WTC11 (cell line): ENCODE measurements at regions not wholly inside any gene's neighbourhood (a gene's known extent, or its start where the extent isn't known, plus 50 kb on each side); places are given as distances from the start of the nearest gene placed in this dataset.

ENCODE experiments used
- ATAC-seq: fragments of 200-7000 bp; cut with Tn5 transposase; 2 replicates; pipeline ENCODE4 v1.10.0; 2021; ENCODE audit warnings: mild to moderate bottlenecking, moderate library complexity
- CTCF ChIA-PET: fragments of 300-600 bp; sonication (Branson Sonifier 250); formaldehyde crosslinking; loops from one replicate; lab custom pipeline; 2021; ENCODE audit warnings: antibody characterized with exemption; lab: Charles Lee
- POLR2A ChIA-PET: fragments of 350-600 bp; sonication (Branson Sonifier 250); formaldehyde crosslinking; loops from one replicate; lab custom pipeline; 2021; ENCODE audit warnings: antibody characterized with exemption; lab: Charles Lee
- DNase-seq: peaks from one replicate; pipeline ENCODE4 v3.0.0; 2021; ENCODE audit warnings: low spot score
- H3K27ac Mint-ChIP-seq: 2 replicates; pipeline ENCODE4 v1.8.0; 2021; ENCODE audit warnings: mixed read lengths
- H3K27me3 Mint-ChIP-seq: 2 replicates; pipeline ENCODE4 v1.8.0; 2021; ENCODE audit warnings: low read depth, mild to moderate bottlenecking, moderate library complexity, mixed read lengths
- H3K36me3 Mint-ChIP-seq: 2 replicates; pipeline ENCODE4 v1.8.0; 2021; ENCODE audit warnings: mixed read lengths
- H3K4me1 Mint-ChIP-seq: 2 replicates; pipeline ENCODE4 v1.8.0; 2022; ENCODE audit warnings: mixed read lengths
- H3K4me3 Mint-ChIP-seq: 2 replicates; pipeline ENCODE4 v1.8.0; 2021; ENCODE audit warnings: mild to moderate bottlenecking, moderate library complexity, mixed read lengths
- H3K9me3 Mint-ChIP-seq: 2 replicates; pipeline ENCODE4 v1.8.0; 2021; ENCODE audit warnings: mixed read lengths
- ATF1 ChIP-seq: sonication (generic); formaldehyde crosslinking; IDR thresholded peaks from 2 replicates; pipeline ENCODE4 v1.8.1; 2023; ENCODE audit warnings: mild to moderate bottlenecking, moderate library complexity, missing genetic modification reagents
- CREM ChIP-seq: sonication (generic); formaldehyde crosslinking; IDR thresholded peaks from 2 replicates; pipeline ENCODE4 v1.8.1; 2022; ENCODE audit warnings: mild to moderate bottlenecking, missing genetic modification reagents, moderate library complexity
- ETV6 ChIP-seq: sonication (generic); formaldehyde crosslinking; IDR thresholded peaks from 2 replicates; pipeline ENCODE4 v1.8.1; 2022; ENCODE audit warnings: mild to moderate bottlenecking, missing genetic modification reagents
- NFE2L1 ChIP-seq: sonication (generic); formaldehyde crosslinking; IDR thresholded peaks from 2 replicates; pipeline ENCODE4 v1.8.1; 2023; ENCODE audit warnings: missing genetic modification reagents
- SMAD3 ChIP-seq: sonication (generic); formaldehyde crosslinking; IDR thresholded peaks from 2 replicates; pipeline ENCODE4 v1.8.0; 2022; ENCODE audit warnings: missing genetic modification reagents, mild to moderate bottlenecking, borderline replicate concordance
- SP1 ChIP-seq: sonication (generic); formaldehyde crosslinking; conservative IDR thresholded peaks from 2 replicates; pipeline ENCODE4 v1.8.1; 2022; ENCODE audit warnings: missing genetic modification reagents
- TP53 ChIP-seq: sonication (generic); formaldehyde crosslinking; IDR thresholded peaks from 2 replicates; pipeline ENCODE4 v1.8.1; 2023; ENCODE audit warnings: mild to moderate bottlenecking, missing genetic modification reagents
- ZNF219 ChIP-seq: sonication (generic); formaldehyde crosslinking; IDR thresholded peaks from 2 replicates; pipeline ENCODE4 v1.8.0; 2023; ENCODE audit warnings: missing genetic modification reagents, mild to moderate bottlenecking, borderline replicate concordance
- ZNF671 ChIP-seq: fragments of 250-450 bp; sonication (Bioruptor Pico); IDR thresholded peaks from 2 replicates; pipeline ENCODE4 v1.8.0; 2021; ENCODE audit warnings: mild to moderate bottlenecking
- TF ChIP-seq, protein P1 (sequence below): sonication (generic); formaldehyde crosslinking; IDR thresholded peaks from 2 replicates; pipeline ENCODE4 v1.8.1; 2023; ENCODE audit warnings: mild to moderate bottlenecking, missing genetic modification reagents, moderate library complexity
- TF ChIP-seq, protein P2 (sequence below): fragments of 250-450 bp; sonication (Bioruptor Pico); IDR thresholded peaks from 2 replicates; pipeline ENCODE4 v1.9.0; 2021; ENCODE audit warnings: mild to moderate bottlenecking
- TF ChIP-seq, protein P3 (sequence below): sonication (generic); formaldehyde crosslinking; IDR thresholded peaks from 2 replicates; pipeline ENCODE4 v1.8.1; 2023; ENCODE audit warnings: mild to moderate bottlenecking, missing genetic modification reagents, moderate library complexity
- TF ChIP-seq, protein P4 (sequence below): fragments of 200-600 bp; IDR thresholded peaks from 2 replicates; pipeline ENCODE4 v1.8.0; 2022; ENCODE audit warnings: antibody characterized with exemption
- TF ChIP-seq, protein P5 (sequence below): sonication (generic); formaldehyde crosslinking; conservative IDR thresholded peaks from 2 replicates; pipeline ENCODE4 v1.8.1; 2022; ENCODE audit warnings: mild to moderate bottlenecking, missing genetic modification reagents
- TF ChIP-seq, protein P6 (sequence below): sonication (generic); formaldehyde crosslinking; IDR thresholded peaks from 2 replicates; pipeline ENCODE4 v1.8.1; 2022; ENCODE audit warnings: low read depth, missing genetic modification reagents, borderline replicate concordance
- TF ChIP-seq, protein P7 (sequence below): sonication (generic); formaldehyde crosslinking; conservative IDR thresholded peaks from 2 replicates; pipeline ENCODE4 v1.8.1; 2023; ENCODE audit warnings: mild to moderate bottlenecking, low read depth, missing genetic modification reagents, moderate library complexity
- TF ChIP-seq, protein P8 (sequence below): sonication (generic); formaldehyde crosslinking; IDR thresholded peaks from 2 replicates; pipeline ENCODE4 v1.8.0; 2022; ENCODE audit warnings: mild to moderate bottlenecking, missing genetic modification reagents

DNA sequence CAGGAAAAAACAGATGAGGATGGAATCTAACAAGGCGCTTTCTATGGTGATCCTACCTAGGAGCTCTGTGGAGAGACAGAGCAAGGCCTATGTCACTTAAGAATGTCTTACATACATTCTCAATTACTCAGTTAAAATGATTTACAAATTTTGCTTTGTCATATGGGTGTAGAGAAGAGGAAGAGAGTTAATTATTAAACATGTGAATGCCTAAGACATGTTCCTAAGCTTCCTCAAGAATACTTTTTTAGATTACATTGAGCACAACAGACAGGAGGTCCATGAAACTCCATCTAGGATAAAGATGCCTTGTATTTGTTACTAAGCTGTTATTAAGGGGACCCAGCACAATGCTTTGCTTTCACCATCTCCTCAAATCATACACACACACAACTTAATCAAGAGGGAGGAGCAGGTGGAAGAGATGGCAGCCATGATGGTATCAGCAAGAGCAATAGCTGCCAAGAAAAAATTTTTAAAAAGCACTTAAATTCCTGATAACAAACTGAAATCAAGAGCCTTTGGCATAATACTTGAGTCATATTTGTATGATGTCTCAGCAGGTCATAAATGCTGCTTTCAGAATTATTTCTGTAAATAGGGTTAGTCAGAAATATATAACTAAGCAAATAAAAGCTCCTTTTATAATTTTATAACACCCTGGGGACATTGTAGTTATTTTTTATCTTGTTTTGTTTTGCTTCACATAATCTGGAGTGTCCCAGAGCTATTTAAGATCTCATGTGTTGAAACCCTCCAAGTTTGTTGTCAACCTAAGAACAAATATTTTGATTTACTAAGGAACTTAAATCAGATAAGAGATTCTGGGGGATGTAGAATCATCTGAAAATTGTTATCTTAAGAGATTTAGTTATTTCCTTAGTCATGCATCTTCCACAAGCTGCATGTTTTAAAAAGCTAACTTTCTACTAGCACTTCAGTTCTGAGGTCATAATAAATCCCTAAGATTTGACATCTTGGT, 70.0 kb upstream of the CD2AP start:
- ATAC-seq (no peak), DNase-seq (no peak)
- ChIA-PET CTCF (interaction anchor here (1.0 kb wide), 1 partner anchor 19 kb away, joined by 3 read pairs; no protein-coding TSS in a partner anchor), POLR2A (no interaction called here)
- H3K4me1 Mint-ChIP-seq: peaks cover 13% of the 10 kb centered on the region
- H3K27me3 Mint-ChIP-seq: no peaks in the 10 kb centered on the region
- no peak for TF ChIP-seq ZNF219 (CRISPR knock-in tag)
- TF ChIP-seq ZNF671 (CRISPR knock-in tag): no peak
- TF ChIP-seq TP53: no peak
- no peak for TF ChIP-seq ATF1 (CRISPR knock-in tag)
- TF ChIP-seq SMAD3: no peak
- TF ChIP-seq, protein P1, sequence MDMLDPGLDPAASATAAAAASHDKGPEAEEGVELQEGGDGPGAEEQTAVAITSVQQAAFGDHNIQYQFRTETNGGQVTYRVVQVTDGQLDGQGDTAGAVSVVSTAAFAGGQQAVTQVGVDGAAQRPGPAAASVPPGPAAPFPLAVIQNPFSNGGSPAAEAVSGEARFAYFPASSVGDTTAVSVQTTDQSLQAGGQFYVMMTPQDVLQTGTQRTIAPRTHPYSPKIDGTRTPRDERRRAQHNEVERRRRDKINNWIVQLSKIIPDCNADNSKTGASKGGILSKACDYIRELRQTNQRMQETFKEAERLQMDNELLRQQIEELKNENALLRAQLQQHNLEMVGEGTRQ (CRISPR knock-in tag): no peak
- TF ChIP-seq, protein P2, sequence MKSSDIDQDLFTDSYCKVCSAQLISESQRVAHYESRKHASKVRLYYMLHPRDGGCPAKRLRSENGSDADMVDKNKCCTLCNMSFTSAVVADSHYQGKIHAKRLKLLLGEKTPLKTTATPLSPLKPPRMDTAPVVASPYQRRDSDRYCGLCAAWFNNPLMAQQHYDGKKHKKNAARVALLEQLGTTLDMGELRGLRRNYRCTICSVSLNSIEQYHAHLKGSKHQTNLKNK (CRISPR knock-in tag): no peak
- TF ChIP-seq, protein P3, sequence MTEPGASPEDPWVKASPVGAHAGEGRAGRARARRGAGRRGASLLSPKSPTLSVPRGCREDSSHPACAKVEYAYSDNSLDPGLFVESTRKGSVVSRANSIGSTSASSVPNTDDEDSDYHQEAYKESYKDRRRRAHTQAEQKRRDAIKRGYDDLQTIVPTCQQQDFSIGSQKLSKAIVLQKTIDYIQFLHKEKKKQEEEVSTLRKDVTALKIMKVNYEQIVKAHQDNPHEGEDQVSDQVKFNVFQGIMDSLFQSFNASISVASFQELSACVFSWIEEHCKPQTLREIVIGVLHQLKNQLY (CRISPR knock-in tag): no peak
- no peak for TF ChIP-seq SP1 (CRISPR knock-in tag)
- H3K9me3 Mint-ChIP-seq: no peaks in the 10 kb centered on the region
- no peak overlapping the region for H3K4me3 Mint-ChIP-seq
- no peak overlapping the region for H3K27ac Mint-ChIP-seq
- H3K36me3 Mint-ChIP-seq: no peaks in the 10 kb centered on the region

DNA sequence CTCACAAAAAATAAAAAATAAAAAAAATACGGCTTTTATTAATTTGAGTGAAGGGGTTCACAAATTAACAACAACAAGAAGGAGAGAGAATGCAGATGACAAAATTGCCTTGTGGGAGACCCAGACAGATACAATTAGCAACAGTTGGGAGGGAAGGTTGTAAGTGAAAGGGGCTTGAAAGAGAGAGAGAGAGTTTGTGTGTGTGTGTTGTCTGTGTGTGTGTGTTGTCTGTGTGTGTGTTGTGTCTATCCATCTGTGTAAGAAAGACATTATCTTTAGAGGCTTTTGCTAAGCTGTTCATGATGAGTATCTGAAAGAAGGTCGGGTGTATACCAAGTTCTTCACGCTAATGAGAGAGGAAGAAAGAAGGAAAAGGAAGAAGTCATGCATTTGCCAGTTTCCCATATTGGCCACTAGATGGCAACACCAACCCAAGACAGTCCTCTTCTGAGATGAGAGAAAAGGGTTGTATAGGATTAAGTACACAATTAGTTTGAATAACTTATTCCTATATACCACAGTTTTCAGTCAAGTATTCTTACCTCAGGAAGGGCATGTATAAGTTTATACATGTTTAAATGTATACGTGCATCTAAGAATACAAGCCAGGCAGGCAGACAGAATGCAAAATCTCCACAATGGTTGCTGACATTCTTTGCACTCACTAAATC, 63.7 kb upstream of the CD2AP start:
- DNase-seq (no peak), ATAC-seq (peak; percentile 88)
- CTCF ChIA-PET: interaction anchor here (1.0 to 2.5 kb wide), 5 partner anchors 14 to 320 kb away, joined by 3 to 9 read pairs (median 3); partner anchors contain the start of gene CD2AP
- POLR2A ChIA-PET: interaction anchor here (1.2 kb wide), 1 partner anchor 63 kb away, joined by 4 read pairs; the partner anchor contains the start of gene CD2AP
- Mint-ChIP-seq H3K4me1 (peaks cover 17% of the 10 kb centered on the region), H3K4me3 (no peak overlapping the region), H3K27me3 (no peaks in the 10 kb centered on the region), H3K9me3 (peaks cover 18% of the 10 kb centered on the region), H3K36me3 (no peaks in the 10 kb centered on the region), H3K27ac (peak overlapping the region; percentile 45; the same call in 1 of the 2 replicates)
- TF ChIP-seq, protein P4, sequence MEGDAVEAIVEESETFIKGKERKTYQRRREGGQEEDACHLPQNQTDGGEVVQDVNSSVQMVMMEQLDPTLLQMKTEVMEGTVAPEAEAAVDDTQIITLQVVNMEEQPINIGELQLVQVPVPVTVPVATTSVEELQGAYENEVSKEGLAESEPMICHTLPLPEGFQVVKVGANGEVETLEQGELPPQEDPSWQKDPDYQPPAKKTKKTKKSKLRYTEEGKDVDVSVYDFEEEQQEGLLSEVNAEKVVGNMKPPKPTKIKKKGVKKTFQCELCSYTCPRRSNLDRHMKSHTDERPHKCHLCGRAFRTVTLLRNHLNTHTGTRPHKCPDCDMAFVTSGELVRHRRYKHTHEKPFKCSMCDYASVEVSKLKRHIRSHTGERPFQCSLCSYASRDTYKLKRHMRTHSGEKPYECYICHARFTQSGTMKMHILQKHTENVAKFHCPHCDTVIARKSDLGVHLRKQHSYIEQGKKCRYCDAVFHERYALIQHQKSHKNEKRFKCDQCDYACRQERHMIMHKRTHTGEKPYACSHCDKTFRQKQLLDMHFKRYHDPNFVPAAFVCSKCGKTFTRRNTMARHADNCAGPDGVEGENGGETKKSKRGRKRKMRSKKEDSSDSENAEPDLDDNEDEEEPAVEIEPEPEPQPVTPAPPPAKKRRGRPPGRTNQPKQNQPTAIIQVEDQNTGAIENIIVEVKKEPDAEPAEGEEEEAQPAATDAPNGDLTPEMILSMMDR: peak; percentile 74
- TF ChIP-seq, protein P5, sequence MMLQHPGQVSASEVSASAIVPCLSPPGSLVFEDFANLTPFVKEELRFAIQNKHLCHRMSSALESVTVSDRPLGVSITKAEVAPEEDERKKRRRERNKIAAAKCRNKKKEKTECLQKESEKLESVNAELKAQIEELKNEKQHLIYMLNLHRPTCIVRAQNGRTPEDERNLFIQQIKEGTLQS: no peak

DNA sequence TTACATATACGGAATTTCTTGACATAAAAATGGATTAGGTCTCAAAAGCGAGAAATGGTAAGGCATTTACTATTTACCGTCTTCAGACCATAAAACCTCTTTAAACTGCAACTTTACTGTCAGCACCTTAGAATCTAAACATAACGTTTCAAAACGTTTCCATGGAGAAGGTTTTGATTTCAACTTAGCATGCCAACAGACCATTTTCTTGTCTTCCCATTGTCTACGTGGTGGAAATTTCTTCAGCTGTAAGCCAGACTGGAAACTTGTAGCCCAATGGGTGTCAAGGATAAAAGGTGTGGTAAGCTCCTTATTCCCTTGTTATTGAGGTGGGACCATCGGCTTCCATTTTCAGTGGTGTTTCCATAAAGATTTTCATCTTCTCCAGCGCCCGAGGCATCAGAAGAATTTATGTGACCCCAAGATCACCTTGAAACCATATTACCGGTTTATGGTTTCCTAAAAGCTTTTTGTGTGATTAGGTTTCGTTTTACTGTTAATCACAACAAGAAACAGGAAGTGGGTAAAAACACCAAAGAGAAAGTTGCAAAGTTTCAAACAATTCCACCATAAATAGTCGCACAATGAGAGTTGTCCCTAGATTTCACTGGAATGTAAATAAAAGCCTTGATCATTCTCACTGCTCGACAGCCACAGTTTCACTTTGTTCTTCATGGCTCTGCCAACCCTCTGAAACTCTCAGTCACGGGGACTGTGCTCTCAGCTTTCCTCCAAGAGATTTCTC, 63.0 kb upstream of the CD2AP start:
- peaks cover 20% of the 10 kb centered on the region for H3K4me1 Mint-ChIP-seq
- H3K4me3 Mint-ChIP-seq: no peak overlapping the region
- ChIA-PET CTCF (interaction anchor here (1.0 to 2.5 kb wide), 4 partner anchors 10 to 319 kb away, joined by 3 to 9 read pairs (median 4); partner anchors contain the start of gene CD2AP), POLR2A (no interaction called here)
- no peaks in the 10 kb centered on the region for H3K27me3 Mint-ChIP-seq
- DNase-seq: no peak
- ATAC-seq: peak; percentile 18; the same call in 1 of the 2 replicates
- no peaks in the 10 kb centered on the region for H3K36me3 Mint-ChIP-seq
- H3K27ac Mint-ChIP-seq: peak overlapping the region; percentile 53
- H3K9me3 Mint-ChIP-seq: peaks cover 18% of the 10 kb centered on the region
- no peak for TF ChIP-seq NFE2L1 (CRISPR knock-in tag)
- TF ChIP-seq, protein P6, sequence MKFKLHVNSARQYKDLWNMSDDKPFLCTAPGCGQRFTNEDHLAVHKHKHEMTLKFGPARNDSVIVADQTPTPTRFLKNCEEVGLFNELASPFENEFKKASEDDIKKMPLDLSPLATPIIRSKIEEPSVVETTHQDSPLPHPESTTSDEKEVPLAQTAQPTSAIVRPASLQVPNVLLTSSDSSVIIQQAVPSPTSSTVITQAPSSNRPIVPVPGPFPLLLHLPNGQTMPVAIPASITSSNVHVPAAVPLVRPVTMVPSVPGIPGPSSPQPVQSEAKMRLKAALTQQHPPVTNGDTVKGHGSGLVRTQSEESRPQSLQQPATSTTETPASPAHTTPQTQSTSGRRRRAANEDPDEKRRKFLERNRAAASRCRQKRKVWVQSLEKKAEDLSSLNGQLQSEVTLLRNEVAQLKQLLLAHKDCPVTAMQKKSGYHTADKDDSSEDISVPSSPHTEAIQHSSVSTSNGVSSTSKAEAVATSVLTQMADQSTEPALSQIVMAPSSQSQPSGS (CRISPR knock-in tag): no peak
- no peak for TF ChIP-seq ETV6 (CRISPR knock-in tag)
- TF ChIP-seq, protein P7, sequence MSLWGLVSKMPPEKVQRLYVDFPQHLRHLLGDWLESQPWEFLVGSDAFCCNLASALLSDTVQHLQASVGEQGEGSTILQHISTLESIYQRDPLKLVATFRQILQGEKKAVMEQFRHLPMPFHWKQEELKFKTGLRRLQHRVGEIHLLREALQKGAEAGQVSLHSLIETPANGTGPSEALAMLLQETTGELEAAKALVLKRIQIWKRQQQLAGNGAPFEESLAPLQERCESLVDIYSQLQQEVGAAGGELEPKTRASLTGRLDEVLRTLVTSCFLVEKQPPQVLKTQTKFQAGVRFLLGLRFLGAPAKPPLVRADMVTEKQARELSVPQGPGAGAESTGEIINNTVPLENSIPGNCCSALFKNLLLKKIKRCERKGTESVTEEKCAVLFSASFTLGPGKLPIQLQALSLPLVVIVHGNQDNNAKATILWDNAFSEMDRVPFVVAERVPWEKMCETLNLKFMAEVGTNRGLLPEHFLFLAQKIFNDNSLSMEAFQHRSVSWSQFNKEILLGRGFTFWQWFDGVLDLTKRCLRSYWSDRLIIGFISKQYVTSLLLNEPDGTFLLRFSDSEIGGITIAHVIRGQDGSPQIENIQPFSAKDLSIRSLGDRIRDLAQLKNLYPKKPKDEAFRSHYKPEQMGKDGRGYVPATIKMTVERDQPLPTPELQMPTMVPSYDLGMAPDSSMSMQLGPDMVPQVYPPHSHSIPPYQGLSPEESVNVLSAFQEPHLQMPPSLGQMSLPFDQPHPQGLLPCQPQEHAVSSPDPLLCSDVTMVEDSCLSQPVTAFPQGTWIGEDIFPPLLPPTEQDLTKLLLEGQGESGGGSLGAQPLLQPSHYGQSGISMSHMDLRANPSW (CRISPR knock-in tag): no peak
- TF ChIP-seq, protein P8, sequence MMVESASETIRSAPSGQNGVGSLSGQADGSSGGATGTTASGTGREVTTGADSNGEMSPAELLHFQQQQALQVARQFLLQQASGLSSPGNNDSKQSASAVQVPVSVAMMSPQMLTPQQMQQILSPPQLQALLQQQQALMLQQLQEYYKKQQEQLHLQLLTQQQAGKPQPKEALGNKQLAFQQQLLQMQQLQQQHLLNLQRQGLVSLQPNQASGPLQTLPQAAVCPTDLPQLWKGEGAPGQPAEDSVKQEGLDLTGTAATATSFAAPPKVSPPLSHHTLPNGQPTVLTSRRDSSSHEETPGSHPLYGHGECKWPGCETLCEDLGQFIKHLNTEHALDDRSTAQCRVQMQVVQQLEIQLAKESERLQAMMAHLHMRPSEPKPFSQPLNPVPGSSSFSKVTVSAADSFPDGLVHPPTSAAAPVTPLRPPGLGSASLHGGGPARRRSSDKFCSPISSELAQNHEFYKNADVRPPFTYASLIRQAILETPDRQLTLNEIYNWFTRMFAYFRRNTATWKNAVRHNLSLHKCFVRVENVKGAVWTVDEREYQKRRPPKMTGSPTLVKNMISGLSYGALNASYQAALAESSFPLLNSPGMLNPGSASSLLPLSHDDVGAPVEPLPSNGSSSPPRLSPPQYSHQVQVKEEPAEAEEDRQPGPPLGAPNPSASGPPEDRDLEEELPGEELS (CRISPR knock-in tag): no peak
- no peak for TF ChIP-seq CREM
